LNCAP (cell line): ENCODE measurements at regions not wholly inside any gene's neighbourhood (a gene's known extent, or its start where the extent isn't known, plus 50 kb on each side); places are given as distances from the start of the nearest gene placed in this dataset.

Source experiments
- TF ChIP-seq, protein P1 (sequence below): fragments of 450-650 bp; IDR thresholded peaks from 2 replicates; pipeline ENCODE4 v1.5.1; 2017; ENCODE audit warnings: mild to moderate bottlenecking

DNA sequence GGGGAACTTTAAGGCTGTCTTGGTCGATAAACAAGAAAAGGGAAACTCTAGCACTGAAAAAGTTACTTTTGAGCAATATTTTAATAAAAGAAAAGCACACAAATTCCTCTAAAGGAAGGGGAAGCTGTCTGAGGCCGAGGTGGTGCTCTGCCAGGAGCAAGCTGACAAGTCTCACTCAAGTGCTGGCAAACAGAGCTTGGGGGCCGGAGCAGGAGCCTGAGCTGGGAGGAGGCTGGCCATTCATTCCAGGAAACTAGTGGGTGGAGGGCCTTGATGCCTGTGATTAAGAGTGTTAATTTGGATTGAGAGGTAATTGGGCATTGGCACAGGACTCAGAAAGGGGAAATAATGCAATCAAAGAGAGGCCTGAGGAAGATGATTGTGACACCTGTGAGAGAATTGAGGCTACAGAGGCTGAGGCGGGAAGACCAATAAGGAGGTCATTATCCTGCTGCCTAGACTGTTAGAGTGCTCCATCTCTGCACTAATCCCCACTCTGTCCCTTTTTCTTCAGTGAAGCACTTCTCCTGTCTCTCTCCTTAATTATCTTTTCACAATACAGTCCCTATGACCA, 154.9 kb upstream of the COL1A2 start:
- TF ChIP-seq, protein P1, sequence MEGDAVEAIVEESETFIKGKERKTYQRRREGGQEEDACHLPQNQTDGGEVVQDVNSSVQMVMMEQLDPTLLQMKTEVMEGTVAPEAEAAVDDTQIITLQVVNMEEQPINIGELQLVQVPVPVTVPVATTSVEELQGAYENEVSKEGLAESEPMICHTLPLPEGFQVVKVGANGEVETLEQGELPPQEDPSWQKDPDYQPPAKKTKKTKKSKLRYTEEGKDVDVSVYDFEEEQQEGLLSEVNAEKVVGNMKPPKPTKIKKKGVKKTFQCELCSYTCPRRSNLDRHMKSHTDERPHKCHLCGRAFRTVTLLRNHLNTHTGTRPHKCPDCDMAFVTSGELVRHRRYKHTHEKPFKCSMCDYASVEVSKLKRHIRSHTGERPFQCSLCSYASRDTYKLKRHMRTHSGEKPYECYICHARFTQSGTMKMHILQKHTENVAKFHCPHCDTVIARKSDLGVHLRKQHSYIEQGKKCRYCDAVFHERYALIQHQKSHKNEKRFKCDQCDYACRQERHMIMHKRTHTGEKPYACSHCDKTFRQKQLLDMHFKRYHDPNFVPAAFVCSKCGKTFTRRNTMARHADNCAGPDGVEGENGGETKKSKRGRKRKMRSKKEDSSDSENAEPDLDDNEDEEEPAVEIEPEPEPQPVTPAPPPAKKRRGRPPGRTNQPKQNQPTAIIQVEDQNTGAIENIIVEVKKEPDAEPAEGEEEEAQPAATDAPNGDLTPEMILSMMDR, result no peak

GRCh38 chr7:94240902-94241301, 153.8 kb upstream of the COL1A2 start:
- TF ChIP-seq, protein P1, result no peak

GRCh38 chr7:94241402-94241925, 153.2 kb upstream of the COL1A2 start:
- TF ChIP-seq, protein P1, result no peak

DNA sequence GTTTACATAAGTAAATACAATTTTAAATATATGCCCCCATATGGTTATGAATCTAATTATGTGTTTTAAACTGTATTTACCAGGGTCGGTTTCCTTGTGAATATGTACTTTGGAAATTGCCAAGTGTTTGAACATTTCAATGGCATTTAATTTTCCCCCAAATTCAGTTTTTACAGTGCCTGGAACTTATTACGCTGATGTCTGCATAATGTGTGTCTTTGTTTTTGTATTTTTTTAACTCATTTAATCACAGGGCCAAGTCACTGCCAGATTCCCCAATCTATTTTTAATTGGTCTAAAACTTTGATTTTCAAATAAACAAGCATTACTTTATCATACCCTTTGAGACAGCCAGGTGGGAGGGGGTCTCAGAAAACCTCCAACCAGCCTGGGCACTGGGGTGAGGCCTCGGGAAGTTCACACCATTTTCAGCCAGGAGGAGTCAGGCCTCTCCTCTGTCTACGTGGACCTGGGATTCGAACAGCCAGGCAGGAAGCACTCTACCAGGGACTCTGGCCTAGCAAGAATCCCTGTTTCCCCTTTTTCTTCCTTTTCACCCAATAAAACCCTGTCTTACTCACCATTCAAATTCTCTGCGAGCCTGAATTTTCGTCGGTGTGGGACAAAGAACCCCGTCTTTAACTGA, 151.5 kb upstream of the COL1A2 start:
- TF ChIP-seq, protein P1, result no peak

DNA sequence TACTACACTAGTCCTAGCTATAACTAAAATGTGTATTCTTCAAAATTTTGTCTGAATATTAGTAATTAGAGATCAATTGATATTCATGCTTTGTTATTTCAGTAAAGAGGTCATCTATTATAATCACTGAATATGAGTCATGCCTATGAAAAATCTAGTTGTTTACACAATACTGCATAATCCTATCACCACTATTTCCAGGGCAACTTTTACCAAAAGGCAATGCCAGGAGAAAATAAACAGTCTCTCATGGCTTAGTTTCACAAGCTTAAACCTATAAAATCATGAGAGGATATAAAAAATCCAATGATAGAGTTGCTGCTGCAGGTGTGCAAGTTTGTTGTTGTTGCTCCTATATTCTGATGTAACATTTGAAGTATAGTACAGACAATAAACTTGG, 149.9 kb upstream of the COL1A2 start:
- TF ChIP-seq, protein P1, result no peak

- TF ChIP-seq, protein P1, result no peak
Measured at GRCh38 chr7:94245500-94245899, 149.2 kb upstream of the COL1A2 start.

DNA sequence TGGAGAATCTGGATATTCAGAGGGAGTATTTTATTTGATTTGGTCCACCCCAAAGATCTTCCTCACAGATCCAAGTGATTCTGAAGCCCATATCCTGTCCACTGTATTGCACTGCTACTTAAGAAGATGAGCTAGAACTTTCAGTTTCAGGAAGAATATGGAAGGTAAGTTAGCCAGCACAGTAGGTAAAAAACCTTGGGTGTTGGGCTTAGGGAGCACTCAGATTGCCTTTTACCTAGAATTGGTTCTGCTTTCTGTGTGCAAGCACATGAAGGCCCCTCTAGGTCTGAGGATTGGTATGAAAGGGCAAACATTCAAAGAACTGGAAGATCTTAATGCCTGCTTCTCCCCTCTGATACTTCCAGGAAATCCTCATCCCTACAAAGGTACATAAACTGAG, 146.7 kb upstream of the COL1A2 start:
- TF ChIP-seq, protein P1, result no peak
